ENCODE measurements at regions not wholly inside any gene's neighbourhood (a gene's known extent, or its start where the extent isn't known, plus 50 kb on each side); places are given as distances from the start of the nearest gene placed in this dataset.
A peak's percentile ranks its signal among the peaks of the same experiment; 100 is the strongest.

- DNase-seq: no peak
Measured at GRCh38 chr5:125014202-125014601, 267.8 kb upstream of the ZNF608 start.

GRCh38 chr5:125017796-125018195 is 271.4 kb upstream of the ZNF608 start:
- no peak for DNase-seq

- no peak for DNase-seq
Measured at GRCh38 chr5:125023673-125024072, 277.2 kb upstream of the ZNF608 start.

- peak; percentile 21 for DNase-seq
Measured at GRCh38 chr5:125026867-125027731, 280.7 kb upstream of the ZNF608 start.

GRCh38 chr5:125032286-125032685 is 285.8 kb upstream of the ZNF608 start:
- DNase-seq: no peak

GRCh38 chr5:125033602-125034001 is 287.2 kb upstream of the ZNF608 start:
- no peak for DNase-seq

- no peak for DNase-seq
Measured at GRCh38 chr5:125034331-125034730, 287.9 kb upstream of the ZNF608 start.

GRCh38 chr5:125036494-125036893 is 290.1 kb upstream of the ZNF608 start:
- DNase-seq: no peak

GRCh38 chr5:125037020-125037419 is 290.6 kb upstream of the ZNF608 start:
- DNase-seq: no peak

GRCh38 chr5:125037530-125037929 is 291.1 kb upstream of the ZNF608 start:
- no peak for DNase-seq

GRCh38 chr5:125038477-125038876 is 292.0 kb upstream of the ZNF608 start:
- DNase-seq: no peak

GRCh38 chr5:125041798-125042197 is 295.4 kb upstream of the ZNF608 start:
- no peak for DNase-seq

- no peak for DNase-seq
Measured at GRCh38 chr5:125042261-125042890, 295.9 kb upstream of the ZNF608 start.

GRCh38 chr5:125043781-125044391 is 297.4 kb upstream of the ZNF608 start:
- no peak for DNase-seq

GRCh38 chr5:125044491-125045282 is 298.2 kb upstream of the ZNF608 start:
- DNase-seq: no peak

- no peak for DNase-seq
Measured at GRCh38 chr5:125045646-125046045, 299.2 kb upstream of the ZNF608 start.

- DNase-seq: no peak
Measured at GRCh38 chr5:125046838-125047237, 300.4 kb upstream of the ZNF608 start.

GRCh38 chr5:125047871-125048270 is 301.4 kb upstream of the ZNF608 start:
- no peak for DNase-seq

- DNase-seq: no peak
Measured at GRCh38 chr5:125049721-125050702, 303.6 kb upstream of the ZNF608 start.

GRCh38 chr5:125050926-125051325 is 304.5 kb upstream of the ZNF608 start:
- DNase-seq: no peak

- DNase-seq: no peak
Measured at GRCh38 chr5:125052584-125052983, 306.1 kb upstream of the ZNF608 start.

GRCh38 chr5:125053179-125053578 is 306.7 kb upstream of the ZNF608 start:
- no peak for DNase-seq
